ENCODE measurements at regions not wholly inside any gene's neighbourhood (a gene's known extent, or its start where the extent isn't known, plus 50 kb on each side); places are given as distances from the start of the nearest gene placed in this dataset.
A peak's percentile ranks its signal among the peaks of the same experiment; 100 is the strongest.

DNA sequence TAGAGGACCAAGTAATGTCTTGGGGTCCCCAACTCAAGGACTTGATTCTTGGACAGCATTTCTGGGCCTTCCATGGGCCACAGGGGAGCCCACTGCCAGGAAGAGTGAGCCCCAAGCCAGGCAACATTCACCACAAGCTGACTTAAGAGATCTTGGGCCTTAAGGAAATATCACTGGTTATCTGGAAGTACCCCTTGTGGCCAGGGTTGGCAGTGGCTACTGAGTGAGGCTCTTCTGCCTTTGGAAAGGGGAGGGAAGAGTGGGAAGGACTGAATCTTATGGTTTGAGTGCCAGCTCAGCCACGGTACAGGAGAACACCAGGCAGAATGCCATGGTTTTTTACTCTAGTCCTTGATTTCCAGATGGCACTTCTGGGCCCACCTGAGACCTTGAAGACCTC lies 228.9 kb upstream of the RGS18 start:
- Histone ChIP-seq H3K4me1 (ENCODE audit: control extremely low read depth in 1 of 4, control insufficient read depth in 4 of 4, insufficient read depth in 4 of 4, low read length in 3 of 4) (no peaks in the 10 kb centered on the region), H3K27ac (ENCODE audit: insufficient read depth in 1 of 2, low read depth in 1 of 2, low read length in 2 of 2, poor library complexity in 1 of 2, severe bottlenecking in 2 of 2) (no peak overlapping the region), H3K36me3 (ENCODE audit: control insufficient read depth in 4 of 4, insufficient read depth in 4 of 4, low read length in 3 of 4) (no peaks in the 10 kb centered on the region), H3K27me3 (replicated peaks in 2 of 5; ENCODE audit: control insufficient read depth in 4 of 5, insufficient read depth in 5 of 5, low read length in 4 of 5) (no peaks in the 10 kb centered on the region), H3K4me3 (ENCODE audit: control insufficient read depth in 1 of 7, extremely low read depth in 1 of 7, insufficient read depth in 4 of 7, low read depth in 2 of 7, low read length in 6 of 7) (no peak overlapping the region), H3K9me3 (ENCODE audit: control extremely low read depth in 1 of 5, control insufficient read depth in 4 of 5, insufficient read depth in 2 of 5, low read depth in 1 of 5, low read length in 4 of 5) (peaks cover 0 to 9% (median 0%) of the 10 kb centered on the region in 5 experiments)
- ChIA-PET POLR2A (no interaction called here), CTCF (no interaction called here)
- DNase-seq, result no peak
- WGBS (ENCODE audit: insufficient coverage), result 100% methylated on average over 1 of the region's 1 CpG

GRCh38 chr1:191943684-191944083 lies 214.6 kb upstream of the RGS18 start:
- DNase-seq, result no peak
- Histone ChIP-seq H3K36me3 (ENCODE audit: control insufficient read depth in 4 of 4, insufficient read depth in 4 of 4, low read length in 3 of 4) (no peaks in the 10 kb centered on the region), H3K27me3 (replicated peaks in 2 of 5; ENCODE audit: control insufficient read depth in 4 of 5, insufficient read depth in 5 of 5, low read length in 4 of 5) (no peaks in the 10 kb centered on the region), H3K9me3 (ENCODE audit: control extremely low read depth in 1 of 5, control insufficient read depth in 4 of 5, insufficient read depth in 2 of 5, low read depth in 1 of 5, low read length in 4 of 5) (no peaks in the 10 kb centered on the region), H3K4me1 (ENCODE audit: control extremely low read depth in 1 of 4, control insufficient read depth in 4 of 4, insufficient read depth in 4 of 4, low read length in 3 of 4) (no peaks in the 10 kb centered on the region), H3K27ac (ENCODE audit: insufficient read depth in 1 of 2, low read depth in 1 of 2, low read length in 2 of 2, poor library complexity in 1 of 2, severe bottlenecking in 2 of 2) (no peak overlapping the region), H3K4me3 (ENCODE audit: control insufficient read depth in 1 of 7, extremely low read depth in 1 of 7, insufficient read depth in 4 of 7, low read depth in 2 of 7, low read length in 6 of 7) (no peak overlapping the region)
- POLR2A ChIA-PET, result no interaction called here
- CTCF ChIA-PET, result no interaction called here
- no CpG with 5 or more reads among the region's 1 CpG for WGBS (ENCODE audit: insufficient coverage)

DNA sequence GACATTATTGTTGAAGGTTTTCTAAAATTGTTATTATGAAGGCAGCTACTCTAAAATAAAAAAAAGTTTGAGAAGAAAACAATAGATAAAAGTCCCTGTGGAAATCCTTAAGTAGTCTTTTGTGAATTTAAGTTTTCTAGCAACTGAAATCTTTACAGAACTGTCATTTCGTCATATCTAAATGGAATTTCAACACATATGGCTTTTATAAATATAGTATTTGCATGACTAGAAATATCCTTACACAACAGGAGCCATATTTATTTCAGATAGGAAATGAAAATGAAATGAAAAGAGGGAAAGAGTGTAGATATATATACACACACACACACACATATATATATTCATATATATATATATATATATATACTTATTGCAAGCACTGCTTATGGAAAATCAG lies 204.7 kb upstream of the RGS18 start:
- no peaks in the 10 kb centered on the region for H3K4me1 ChIP-seq (ENCODE audit: control extremely low read depth in 1 of 4, control insufficient read depth in 4 of 4, insufficient read depth in 4 of 4, low read length in 3 of 4)
- CTCF ChIA-PET, result no interaction called here
- POLR2A ChIA-PET, result no interaction called here

DNA sequence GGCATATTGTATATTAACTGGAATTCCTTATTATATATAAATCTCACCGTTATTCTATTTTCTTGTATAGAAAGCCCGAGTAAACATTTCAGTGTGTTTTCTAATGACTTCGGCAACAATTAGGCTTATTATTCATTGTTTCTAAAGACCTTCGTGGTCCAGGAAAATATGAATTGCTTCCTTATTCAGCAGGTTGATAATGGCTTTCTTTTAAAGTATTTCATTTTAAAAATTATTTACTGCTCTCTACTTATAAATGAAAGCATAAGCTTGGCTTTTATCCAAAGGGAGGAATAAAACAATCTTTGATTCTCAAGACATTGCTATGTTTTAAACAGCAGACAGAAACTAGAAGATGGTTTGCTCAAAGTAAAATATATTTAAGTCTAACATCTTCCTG lies 198.4 kb upstream of the RGS18 start:
- Histone ChIP-seq H3K9me3 (ENCODE audit: control extremely low read depth in 1 of 5, control insufficient read depth in 4 of 5, insufficient read depth in 2 of 5, low read depth in 1 of 5, low read length in 4 of 5) (peaks cover 0 to 2% (median 0%) of the 10 kb centered on the region in 5 experiments), H3K36me3 (ENCODE audit: control insufficient read depth in 4 of 4, insufficient read depth in 4 of 4, low read length in 3 of 4) (no peaks in the 10 kb centered on the region), H3K27ac (ENCODE audit: insufficient read depth in 1 of 2, low read depth in 1 of 2, low read length in 2 of 2, poor library complexity in 1 of 2, severe bottlenecking in 2 of 2) (no peak overlapping the region), H3K27me3 (replicated peaks in 2 of 5; ENCODE audit: control insufficient read depth in 4 of 5, insufficient read depth in 5 of 5, low read length in 4 of 5) (no peaks in the 10 kb centered on the region), H3K4me1 (ENCODE audit: control extremely low read depth in 1 of 4, control insufficient read depth in 4 of 4, insufficient read depth in 4 of 4, low read length in 3 of 4) (peaks cover 7 to 17% (median 8%) of the 10 kb centered on the region in 4 experiments), H3K4me3 (ENCODE audit: control insufficient read depth in 1 of 7, extremely low read depth in 1 of 7, insufficient read depth in 4 of 7, low read depth in 2 of 7, low read length in 6 of 7) (no peak overlapping the region)
- DNase-seq, result no peak
- ChIA-PET POLR2A (no interaction called here), CTCF (no interaction called here)
- WGBS (ENCODE audit: insufficient coverage), result 100% methylated on average over 2 of the region's 4 CpGs

More for the DNA sequence above, 204.7 kb upstream of the RGS18 start:
- DNase-seq, result no peak
- Histone ChIP-seq H3K27me3 (replicated peaks in 2 of 5; ENCODE audit: control insufficient read depth in 4 of 5, insufficient read depth in 5 of 5, low read length in 4 of 5) (no peaks in the 10 kb centered on the region), H3K27ac (ENCODE audit: insufficient read depth in 1 of 2, low read depth in 1 of 2, low read length in 2 of 2, poor library complexity in 1 of 2, severe bottlenecking in 2 of 2) (no peak overlapping the region), H3K36me3 (ENCODE audit: control insufficient read depth in 4 of 4, insufficient read depth in 4 of 4, low read length in 3 of 4) (no peaks in the 10 kb centered on the region), H3K9me3 (ENCODE audit: control extremely low read depth in 1 of 5, control insufficient read depth in 4 of 5, insufficient read depth in 2 of 5, low read depth in 1 of 5, low read length in 4 of 5) (peaks cover 0 to 3% (median 0%) of the 10 kb centered on the region in 5 experiments), H3K4me3 (ENCODE audit: control insufficient read depth in 1 of 7, extremely low read depth in 1 of 7, insufficient read depth in 4 of 7, low read depth in 2 of 7, low read length in 6 of 7) (no peak overlapping the region)
- no CpG with 5 or more reads among the region's 1 CpG for WGBS (ENCODE audit: insufficient coverage)

DNA sequence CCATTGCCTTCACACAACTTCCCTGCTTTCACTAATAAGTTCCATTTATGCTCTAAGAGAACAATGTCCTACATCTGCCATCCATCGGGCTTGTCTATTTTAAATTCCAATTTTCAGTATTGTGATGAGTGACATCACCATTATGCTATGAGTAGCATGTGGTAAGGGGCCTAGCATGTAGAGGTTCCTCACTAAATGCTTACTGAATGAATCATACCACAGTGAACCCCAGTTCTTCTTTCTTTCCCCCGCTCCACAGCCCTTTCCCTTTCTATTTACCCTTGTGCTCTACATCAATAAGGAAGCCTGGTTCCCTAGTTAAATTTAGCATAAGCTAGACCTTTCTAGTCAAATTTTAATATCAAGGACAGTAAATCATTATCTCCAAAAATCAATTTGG lies 195.0 kb upstream of the RGS18 start:
- peak; percentile 33 to 86 (median 77) for DNase-seq
- H3K36me3 ChIP-seq (ENCODE audit: control insufficient read depth in 4 of 4, insufficient read depth in 4 of 4, low read length in 3 of 4), result no peaks in the 10 kb centered on the region
- ChIA-PET CTCF (no interaction called here), POLR2A (no interaction called here)
- no peaks in the 10 kb centered on the region for H3K27me3 ChIP-seq (replicated peaks in 2 of 5; ENCODE audit: control insufficient read depth in 4 of 5, insufficient read depth in 5 of 5, low read length in 4 of 5)
- peak overlapping the region; percentile 20 to 61 for H3K27ac ChIP-seq (ENCODE audit: insufficient read depth in 1 of 2, low read depth in 1 of 2, low read length in 2 of 2, poor library complexity in 1 of 2, severe bottlenecking in 2 of 2)
- peaks cover 7 to 17% (median 8%) of the 10 kb centered on the region in 4 experiments for H3K4me1 ChIP-seq (ENCODE audit: control extremely low read depth in 1 of 4, control insufficient read depth in 4 of 4, insufficient read depth in 4 of 4, low read length in 3 of 4)
- WGBS (ENCODE audit: insufficient coverage), result no CpG with 5 or more reads among the region's 2 CpGs
- peak overlapping the region in 1 of 7 experiments; percentile 33 for H3K4me3 ChIP-seq (ENCODE audit: control insufficient read depth in 1 of 7, extremely low read depth in 1 of 7, insufficient read depth in 4 of 7, low read depth in 2 of 7, low read length in 6 of 7)
- H3K9me3 ChIP-seq (ENCODE audit: control extremely low read depth in 1 of 5, control insufficient read depth in 4 of 5, insufficient read depth in 2 of 5, low read depth in 1 of 5, low read length in 4 of 5), result no peaks in the 10 kb centered on the region

DNA sequence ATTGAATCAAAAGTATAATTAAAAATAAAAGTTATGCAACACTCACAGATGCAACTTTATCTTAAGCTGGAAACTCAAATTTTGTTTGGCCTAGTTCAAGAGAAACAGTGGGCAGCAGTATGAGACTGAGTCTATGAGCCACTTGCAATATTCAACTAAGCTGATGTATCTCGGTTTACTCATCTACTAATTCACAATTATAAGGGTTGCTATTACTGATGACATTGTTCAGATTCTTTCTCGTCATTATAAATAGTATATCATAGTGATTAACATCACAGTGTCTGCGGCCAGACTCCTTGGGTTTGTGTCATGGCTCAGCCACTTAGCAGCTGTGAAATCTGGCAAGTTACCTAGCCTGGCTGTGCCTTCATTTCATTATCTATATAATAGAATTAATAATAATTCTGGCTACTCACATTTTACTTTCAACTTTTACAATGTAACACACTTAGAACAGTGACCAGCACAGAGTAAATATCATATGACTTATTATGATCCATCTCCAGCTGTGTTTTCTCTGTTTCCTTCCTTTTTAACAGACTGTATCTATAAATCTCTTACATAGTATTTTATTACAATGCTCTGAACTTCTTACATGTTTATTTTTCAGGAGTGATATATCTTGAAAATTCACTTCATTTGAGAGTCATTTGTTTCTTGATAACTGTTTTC lies 194.3 kb upstream of the RGS18 start:
- Histone ChIP-seq H3K9me3 (ENCODE audit: control extremely low read depth in 1 of 5, control insufficient read depth in 4 of 5, insufficient read depth in 2 of 5, low read depth in 1 of 5, low read length in 4 of 5) (no peaks in the 10 kb centered on the region), H3K27me3 (replicated peaks in 2 of 5; ENCODE audit: control insufficient read depth in 4 of 5, insufficient read depth in 5 of 5, low read length in 4 of 5) (no peaks in the 10 kb centered on the region), H3K27ac (ENCODE audit: insufficient read depth in 1 of 2, low read depth in 1 of 2, low read length in 2 of 2, poor library complexity in 1 of 2, severe bottlenecking in 2 of 2) (peak overlapping the region; percentile 20 to 61), H3K36me3 (ENCODE audit: control insufficient read depth in 4 of 4, insufficient read depth in 4 of 4, low read length in 3 of 4) (no peaks in the 10 kb centered on the region), H3K4me1 (ENCODE audit: control extremely low read depth in 1 of 4, control insufficient read depth in 4 of 4, insufficient read depth in 4 of 4, low read length in 3 of 4) (peaks cover 7 to 17% (median 8%) of the 10 kb centered on the region in 4 experiments), H3K4me3 (ENCODE audit: control insufficient read depth in 1 of 7, extremely low read depth in 1 of 7, insufficient read depth in 4 of 7, low read depth in 2 of 7, low read length in 6 of 7) (peak overlapping the region in 1 of 7 experiments; percentile 5)
- ChIA-PET CTCF (no interaction called here), POLR2A (no interaction called here)
- 44% methylated on average over 3 of the region's 3 CpGs for WGBS (ENCODE audit: insufficient coverage)
- DNase-seq, result peak in 2 of 3 donors; percentile 29 to 40

DNA sequence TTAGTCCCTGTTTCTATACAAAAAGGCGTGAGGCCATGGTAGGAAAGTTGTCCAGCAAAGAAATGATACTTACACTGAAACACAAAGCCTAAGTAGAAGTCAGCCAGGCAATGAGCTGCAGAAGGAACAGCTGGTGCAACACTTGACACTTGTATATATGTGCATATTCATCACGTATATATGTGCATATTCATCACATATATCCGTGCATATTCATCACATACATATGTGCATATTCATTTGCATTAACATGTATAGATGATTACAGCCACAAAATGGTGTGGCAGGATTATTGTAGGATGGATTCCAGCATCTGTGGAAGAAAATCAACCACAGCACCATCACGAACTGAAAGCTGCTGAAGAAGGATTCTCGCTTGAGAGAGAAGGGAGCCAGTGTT lies 189.0 kb upstream of the RGS18 start:
- no peak for DNase-seq
- CTCF ChIA-PET, result interaction anchor here (1.5 kb wide), 1 partner anchor 9 kb away, joined by 4 read pairs; no protein-coding TSS in a partner anchor
- POLR2A ChIA-PET, result no interaction called here

More for the DNA sequence above, 189.0 kb upstream of the RGS18 start:
- Histone ChIP-seq H3K36me3 (ENCODE audit: control insufficient read depth in 4 of 4, insufficient read depth in 4 of 4, low read length in 3 of 4) (no peaks in the 10 kb centered on the region), H3K27ac (ENCODE audit: insufficient read depth in 1 of 2, low read depth in 1 of 2, low read length in 2 of 2, poor library complexity in 1 of 2, severe bottlenecking in 2 of 2) (no peak overlapping the region), H3K27me3 (replicated peaks in 2 of 5; ENCODE audit: control insufficient read depth in 4 of 5, insufficient read depth in 5 of 5, low read length in 4 of 5) (no peaks in the 10 kb centered on the region), H3K4me3 (ENCODE audit: control insufficient read depth in 1 of 7, extremely low read depth in 1 of 7, insufficient read depth in 4 of 7, low read depth in 2 of 7, low read length in 6 of 7) (no peak overlapping the region), H3K9me3 (ENCODE audit: control extremely low read depth in 1 of 5, control insufficient read depth in 4 of 5, insufficient read depth in 2 of 5, low read depth in 1 of 5, low read length in 4 of 5) (peaks cover 0 to 8% (median 0%) of the 10 kb centered on the region in 5 experiments), H3K4me1 (ENCODE audit: control extremely low read depth in 1 of 4, control insufficient read depth in 4 of 4, insufficient read depth in 4 of 4, low read length in 3 of 4) (no peaks in the 10 kb centered on the region)
- 100% methylated on average over 1 of the region's 5 CpGs for WGBS (ENCODE audit: insufficient coverage)
